HEK293T (cell line): ENCODE measurements at regions not wholly inside any gene's neighbourhood (a gene's known extent, or its start where the extent isn't known, plus 50 kb on each side); places are given as distances from the start of the nearest gene placed in this dataset.

Experiments used
- CTCF ChIA-PET: fragments of 350-600 bp; formaldehyde crosslinking; extraction: SDS; loops from one replicate; lab custom pipeline; 2021; ENCODE audit warnings: antibody characterized with exemption, inconsistent platforms; lab: Yijun Ruan, JAX
- POLR2A ChIA-PET: fragments of 350-600 bp; formaldehyde crosslinking; extraction: SDS; loops from one replicate; lab custom pipeline; 2020; ENCODE audit warnings: antibody characterized with exemption, inconsistent platforms; lab: Yijun Ruan, JAX
- DNase-seq: peaks from one replicate; pipeline ENCODE4 v3.0.0; 2012; ENCODE audit warnings: mixed read lengths; ENCODE audit errors: extremely low spot score
- ARNT ChIP-seq: fragments of 450-650 bp; IDR thresholded peaks from 2 replicates; pipeline ENCODE4 v1.6.1; 2017; ENCODE audit warnings: mild to moderate bottlenecking
- BHLHE40 ChIP-seq: fragments of 450-650 bp; IDR thresholded peaks from 2 replicates; pipeline ENCODE4 v1.6.1; 2016; ENCODE audit warnings: mild to moderate bottlenecking, moderate library complexity, borderline replicate concordance
- CTBP1 ChIP-seq: fragments of 450-650 bp; IDR thresholded peaks from 2 replicates; pipeline ENCODE4 v1.6.1; 2016; ENCODE audit warnings: borderline replicate concordance
- ELF4 ChIP-seq: fragments of 450-650 bp; IDR thresholded peaks from 2 replicates; pipeline ENCODE4 v1.6.1; 2017; ENCODE audit warnings: antibody characterized with exemption
- FOXA1 ChIP-seq: fragments of 450-650 bp; IDR thresholded peaks from 2 replicates; pipeline ENCODE4 v1.6.1; 2016; ENCODE audit warnings: mild to moderate bottlenecking
- FOXK2 ChIP-seq: fragments of 450-650 bp; IDR thresholded peaks from 2 replicates; pipeline ENCODE4 v1.6.1; 2016; ENCODE audit warnings: mild to moderate bottlenecking
- FOXM1 ChIP-seq: fragments of 450-650 bp; IDR thresholded peaks from 2 replicates; pipeline ENCODE4 v1.6.1; 2017; ENCODE audit warnings: mild to moderate bottlenecking, borderline replicate concordance
- HDGF ChIP-seq: fragments of 450-650 bp; IDR thresholded peaks from 2 replicates; pipeline ENCODE4 v1.6.1; 2017; ENCODE audit warnings: antibody characterized with exemption, borderline replicate concordance
- L3MBTL2 ChIP-seq: fragments of 450-650 bp; conservative IDR thresholded peaks from 2 replicates; pipeline ENCODE4 v1.6.1; 2016; ENCODE audit warnings: mild to moderate bottlenecking
- LEF1 ChIP-seq: fragments of 450-650 bp; IDR thresholded peaks from 2 replicates; pipeline ENCODE4 v1.6.1; 2017; ENCODE audit warnings: mild to moderate bottlenecking, borderline replicate concordance
- NFRKB ChIP-seq: fragments of 450-650 bp; IDR thresholded peaks from 2 replicates; pipeline ENCODE4 v1.6.1; 2016; ENCODE audit warnings: mild to moderate bottlenecking, moderate library complexity
- PKNOX1 ChIP-seq: fragments of 450-650 bp; IDR thresholded peaks from 2 replicates; pipeline ENCODE4 v1.6.1; 2016
- SP1 ChIP-seq: fragments of 450-650 bp; IDR thresholded peaks from 2 replicates; pipeline ENCODE4 v1.6.1; 2017
- SUZ12 ChIP-seq: fragments of 450-650 bp; IDR thresholded peaks from 2 replicates; pipeline ENCODE4 v1.6.1; 2016; ENCODE audit warnings: mild to moderate bottlenecking
- TARDBP ChIP-seq: fragments of 450-650 bp; IDR thresholded peaks from 2 replicates; pipeline ENCODE4 v1.6.1; 2016
- ZNF384 ChIP-seq: fragments of 450-650 bp; IDR thresholded peaks from 2 replicates; pipeline ENCODE4 v1.6.1; 2016

DNA sequence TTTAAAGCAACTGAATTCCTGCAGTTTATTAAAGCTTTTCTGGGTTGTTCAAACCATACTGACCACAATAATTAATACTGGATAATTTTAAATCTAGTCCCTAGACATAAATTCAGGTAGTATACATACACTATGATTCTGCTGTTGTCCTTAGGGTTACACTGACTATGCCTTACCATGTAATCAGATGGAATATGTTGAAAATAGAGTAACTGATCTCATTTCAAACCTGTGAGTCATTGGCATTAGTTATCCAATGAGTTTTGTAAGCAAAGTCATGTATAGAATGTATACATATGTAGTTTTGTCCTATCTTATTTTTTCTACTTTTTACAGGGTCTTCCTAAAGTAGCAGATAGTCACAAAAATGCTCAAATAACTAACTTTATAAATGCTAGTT, 517.1 kb upstream of the CCDC54 start:
- ChIA-PET POLR2A (no interaction called here), CTCF (no interaction called here)
- no peak for TF ChIP-seq TARDBP
- no peak for TF ChIP-seq HDGF
- TF ChIP-seq ARNT, result no peak
- no peak for TF ChIP-seq ZNF384
- TF ChIP-seq FOXK2, result no peak
- no peak for TF ChIP-seq CTBP1
- no peak for TF ChIP-seq PKNOX1
- TF ChIP-seq ELF4, result no peak
- no peak for TF ChIP-seq FOXM1
- TF ChIP-seq BHLHE40, result no peak
- TF ChIP-seq SUZ12, result no peak
- DNase-seq, result no peak

GRCh38 chr3:106862067-106862466, 515.2 kb upstream of the CCDC54 start:
- POLR2A ChIA-PET, result no interaction called here
- no peak for DNase-seq
- CTCF ChIA-PET, result no interaction called here

GRCh38 chr3:106877627-106878026, 499.6 kb upstream of the CCDC54 start:
- no peak for DNase-seq
- ChIA-PET CTCF (no interaction called here), POLR2A (no interaction called here)
- no peak for TF ChIP-seq SUZ12
- TF ChIP-seq ARNT, result no peak
- no peak for TF ChIP-seq SP1
- TF ChIP-seq L3MBTL2, result no peak
- TF ChIP-seq NFRKB, result no peak
- no peak for TF ChIP-seq CTBP1
- no peak for TF ChIP-seq PKNOX1
- no peak for TF ChIP-seq FOXA1
- no peak for TF ChIP-seq ZNF384

More at GRCh38 chr3:106862067-106862466, 515.2 kb upstream of the CCDC54 start:
- no peak for TF ChIP-seq LEF1
- no peak for TF ChIP-seq TARDBP
- TF ChIP-seq SP1, result no peak
- no peak for TF ChIP-seq FOXM1
- no peak for TF ChIP-seq ELF4
- no peak for TF ChIP-seq L3MBTL2
- no peak for TF ChIP-seq PKNOX1
- no peak for TF ChIP-seq NFRKB
- TF ChIP-seq SUZ12, result no peak
- TF ChIP-seq ZNF384, result no peak
- no peak for TF ChIP-seq HDGF
- no peak for TF ChIP-seq CTBP1
- no peak for TF ChIP-seq FOXA1
- no peak for TF ChIP-seq FOXK2
- TF ChIP-seq BHLHE40, result no peak
- TF ChIP-seq ARNT, result no peak

DNA sequence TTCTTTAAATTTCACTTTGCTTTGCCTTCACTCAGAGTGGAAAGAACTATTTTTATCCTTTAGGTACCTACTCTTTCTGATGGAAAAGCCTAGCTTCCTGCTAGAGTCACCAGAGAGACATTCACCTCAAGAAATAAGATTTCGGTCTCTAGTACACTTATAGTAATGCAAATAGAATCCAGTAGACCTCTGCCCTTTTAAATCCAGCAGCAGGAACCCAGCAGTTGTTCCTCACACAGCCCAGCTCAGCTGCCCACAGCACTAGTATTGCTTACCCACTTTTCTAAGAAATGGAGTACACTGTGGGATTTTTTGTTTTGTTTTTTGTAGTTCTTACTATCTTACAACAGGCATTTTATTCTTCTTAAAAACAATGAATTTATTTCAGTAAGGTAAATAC, 497.0 kb upstream of the CCDC54 start:
- CTCF ChIA-PET, result no interaction called here
- DNase-seq, result no peak
- TF ChIP-seq ZNF384, result no peak
- no peak for TF ChIP-seq CTBP1
- no peak for TF ChIP-seq NFRKB
- TF ChIP-seq PKNOX1, result no peak
- no peak for TF ChIP-seq BHLHE40
- TF ChIP-seq SUZ12, result no peak
- TF ChIP-seq FOXK2, result no peak
- TF ChIP-seq FOXA1, result no peak
- TF ChIP-seq ARNT, result no peak
- no peak for TF ChIP-seq ELF4
- no peak for TF ChIP-seq LEF1
- TF ChIP-seq FOXM1, result no peak
- no peak for TF ChIP-seq HDGF
- no peak for TF ChIP-seq SP1
- no peak for TF ChIP-seq TARDBP
- TF ChIP-seq L3MBTL2, result no peak

GRCh38 chr3:106881186-106881585, 496.1 kb upstream of the CCDC54 start:
- CTCF ChIA-PET, result no interaction called here
- TF ChIP-seq L3MBTL2 (no peak), ARNT (no peak), FOXM1 (no peak), PKNOX1 (no peak), ZNF384 (no peak), NFRKB (no peak), SP1 (no peak)
- POLR2A ChIA-PET, result no interaction called here
- DNase-seq, result no peak

More for the DNA sequence above, 497.0 kb upstream of the CCDC54 start:
- POLR2A ChIA-PET, result no interaction called here

- no peak for DNase-seq
- TF ChIP-seq BHLHE40, result no peak
- TF ChIP-seq PKNOX1, result no peak
- TF ChIP-seq ELF4, result no peak
- no peak for TF ChIP-seq LEF1
- ChIA-PET CTCF (no interaction called here), POLR2A (no interaction called here)
These were observed 494.9 kb upstream of the CCDC54 start for GRCh38 chr3:106882297-106882696.
